ENCODE measurements at regions not wholly inside any gene's neighbourhood (a gene's known extent, or its start where the extent isn't known, plus 50 kb on each side); places are given as distances from the start of the nearest gene placed in this dataset.
"Not testable (repeated sequence)": the region's sequence is repeated elsewhere in the genome, so short reads cannot be mapped to it uniquely, and the experiment has no call there.

GRCh38 chr3:171915275-171915674 is 72.1 kb downstream of the TMEM212 start:
- FAIRE-seq, result no peak

DNA sequence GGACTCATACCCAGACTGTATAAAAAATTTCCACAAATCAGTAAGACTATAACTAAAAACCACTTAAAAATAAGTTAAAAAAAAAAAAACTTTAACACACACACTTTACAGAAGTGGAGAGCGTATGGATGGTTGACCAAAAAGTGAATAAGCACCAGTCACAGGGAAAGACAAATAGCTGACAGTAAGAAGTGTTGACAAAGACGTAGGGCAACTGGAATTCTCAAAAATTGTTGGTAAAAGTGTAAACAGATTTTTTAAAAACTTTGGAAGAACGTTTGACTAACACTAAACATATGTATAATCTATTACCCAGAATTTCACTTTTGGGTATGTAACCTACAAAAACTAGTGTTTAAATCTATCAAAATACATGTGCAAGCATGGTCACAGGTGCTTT is 73.7 kb downstream of the TMEM212 start:
- no peak for FAIRE-seq

- FAIRE-seq, result not testable (repeated sequence)
Measured at GRCh38 chr3:171922629-171923028, 79.5 kb downstream of the TMEM212 start.

GRCh38 chr3:171923668-171924067 is 80.5 kb downstream of the TMEM212 start:
- not testable (repeated sequence) for FAIRE-seq

DNA sequence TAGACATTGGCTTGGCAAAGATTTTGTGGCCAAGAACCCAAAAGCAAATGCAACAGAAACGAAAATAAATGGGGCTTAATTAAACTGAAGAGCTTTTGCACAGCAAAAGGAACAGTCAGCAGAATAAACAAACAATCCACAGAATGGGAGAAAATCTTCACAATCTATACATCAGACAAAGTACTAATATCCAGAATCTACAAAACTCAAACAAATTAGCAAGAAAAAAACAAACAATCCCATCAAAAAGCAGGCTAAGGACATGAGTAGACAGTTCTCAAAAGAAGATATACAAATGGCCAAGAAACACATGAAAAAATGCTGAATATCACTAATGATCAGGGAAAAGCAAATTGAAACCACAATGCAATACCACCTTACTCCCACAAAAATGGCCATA is 81.7 kb downstream of the TMEM212 start:
- FAIRE-seq, result not testable (repeated sequence)

- no peak for FAIRE-seq
Measured at GRCh38 chr3:171932153-171932611, 89.0 kb downstream of the TMEM212 start.

DNA sequence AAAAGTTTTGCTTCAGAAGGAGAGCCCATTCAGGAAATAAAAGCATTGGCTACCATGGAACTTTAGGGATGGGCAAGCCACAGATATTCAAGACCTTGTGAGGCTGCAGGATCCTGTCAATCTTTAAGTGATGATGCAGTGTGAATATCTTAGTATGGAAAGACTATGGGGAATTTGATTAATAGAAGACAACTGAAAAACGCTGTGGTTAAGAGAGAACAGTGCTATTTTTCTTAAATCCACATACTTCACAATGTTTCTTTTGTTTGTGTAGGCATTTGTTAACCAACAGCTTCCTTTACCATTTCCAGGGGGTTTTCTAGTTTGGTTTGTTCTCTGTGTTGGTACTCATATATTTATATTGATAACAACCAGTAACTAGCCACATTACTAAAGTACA is 90.3 kb downstream of the TMEM212 start:
- FAIRE-seq, result no peak

GRCh38 chr3:171935261-171936123 is 92.3 kb downstream of the TMEM212 start:
- FAIRE-seq, result no peak

DNA sequence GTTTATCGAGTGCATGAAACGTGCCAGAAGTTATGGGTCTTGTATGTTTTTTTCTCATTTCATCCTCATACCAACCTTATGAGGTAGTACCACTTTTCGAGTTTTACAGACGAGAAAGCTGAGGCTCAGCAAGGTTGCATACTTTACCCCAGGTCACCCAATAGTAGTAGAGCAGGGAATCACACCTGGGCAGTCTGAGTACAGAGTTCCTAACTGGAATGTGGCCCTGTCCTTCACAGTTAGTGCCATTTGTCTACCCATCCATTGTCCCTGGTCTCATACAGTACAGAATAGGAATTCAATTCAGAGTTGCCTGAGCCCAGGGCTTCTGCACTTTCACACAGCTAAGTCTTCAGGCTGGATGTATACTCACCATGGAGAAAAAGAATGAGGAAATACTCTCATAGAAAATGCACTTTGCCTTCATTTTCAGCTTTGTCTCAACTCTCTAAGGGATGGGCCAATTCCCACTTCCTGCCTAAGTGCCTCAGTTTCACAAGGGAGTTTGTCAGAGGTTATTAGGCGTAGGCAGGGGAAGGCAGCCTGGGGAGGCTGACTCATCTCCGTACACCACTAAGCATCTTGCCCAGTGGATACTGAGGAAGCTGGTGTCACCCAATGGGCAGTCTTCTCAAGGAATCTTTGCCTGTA is 93.2 kb downstream of the TMEM212 start:
- no peak for FAIRE-seq

GRCh38 chr3:171939578-171939977 is 96.4 kb downstream of the TMEM212 start:
- no peak for FAIRE-seq

DNA sequence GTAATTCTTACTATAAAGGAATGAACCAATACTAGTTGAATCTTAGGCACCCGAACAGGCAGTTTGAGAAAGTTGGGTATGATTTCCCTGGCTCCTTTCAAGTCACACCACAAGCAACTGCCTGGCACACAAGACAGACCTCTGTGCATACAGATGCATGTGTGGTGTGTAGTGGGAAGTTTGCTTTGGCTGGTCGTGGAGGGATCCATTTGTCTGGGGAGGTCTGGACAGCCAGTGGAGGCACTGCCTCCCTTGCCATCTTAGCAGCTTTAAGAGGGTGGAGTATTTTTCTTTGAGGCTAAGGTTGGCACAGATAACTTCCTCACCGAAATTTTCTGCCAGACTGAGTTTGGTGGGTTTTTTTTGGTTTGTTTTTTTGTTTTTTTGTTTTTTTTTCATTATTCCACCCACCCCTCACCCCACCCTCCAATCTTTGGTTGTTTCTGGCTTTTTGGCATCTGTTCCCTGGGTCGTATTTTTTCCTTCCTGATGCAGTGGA is 97.1 kb downstream of the TMEM212 start:
- no peak for FAIRE-seq

DNA sequence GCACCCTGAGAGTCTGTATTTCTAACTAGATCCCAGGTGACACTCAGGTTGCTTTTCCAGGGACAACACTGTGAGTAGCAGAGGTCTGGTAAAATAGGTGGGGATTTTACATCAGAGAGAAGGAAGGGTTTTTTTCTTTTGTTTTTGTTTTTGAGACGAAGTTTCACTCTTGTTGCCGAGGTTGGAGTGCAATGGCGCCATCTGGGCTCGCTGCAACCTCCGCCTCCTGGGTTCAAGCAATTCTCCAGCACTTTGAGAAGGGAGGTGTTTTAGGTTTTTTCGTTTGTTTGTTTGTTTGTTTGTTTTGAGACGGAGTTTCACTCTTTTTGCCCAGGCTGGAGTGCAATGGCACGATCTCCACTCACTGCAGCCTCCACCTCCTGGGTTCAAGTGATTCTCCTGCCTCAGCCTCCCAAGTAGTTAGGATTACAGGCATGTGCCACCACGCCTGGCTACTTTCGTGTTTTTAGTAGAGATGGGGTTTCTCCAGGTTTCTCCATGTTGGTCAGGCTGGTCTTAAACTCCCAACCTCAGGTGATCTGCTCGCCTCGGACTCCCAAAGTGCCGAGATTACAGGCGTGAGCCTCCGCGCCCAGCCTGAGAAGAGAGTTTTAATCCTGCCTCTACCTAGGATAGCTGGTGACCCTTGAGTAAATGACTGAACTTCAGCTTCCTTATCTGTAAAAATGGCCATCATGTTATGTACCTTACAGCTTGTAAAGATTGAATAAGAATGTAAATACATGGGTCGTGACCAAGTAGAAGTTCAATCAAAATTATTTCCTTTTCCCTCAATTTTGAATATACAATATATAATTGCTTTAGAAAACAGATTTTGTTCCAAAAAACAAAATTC is 95.9 kb upstream of the FNDC3B start:
- no peak for FAIRE-seq

- no peak for FAIRE-seq
Measured at GRCh38 chr3:171944118-171945016, 95.0 kb upstream of the FNDC3B start.

DNA sequence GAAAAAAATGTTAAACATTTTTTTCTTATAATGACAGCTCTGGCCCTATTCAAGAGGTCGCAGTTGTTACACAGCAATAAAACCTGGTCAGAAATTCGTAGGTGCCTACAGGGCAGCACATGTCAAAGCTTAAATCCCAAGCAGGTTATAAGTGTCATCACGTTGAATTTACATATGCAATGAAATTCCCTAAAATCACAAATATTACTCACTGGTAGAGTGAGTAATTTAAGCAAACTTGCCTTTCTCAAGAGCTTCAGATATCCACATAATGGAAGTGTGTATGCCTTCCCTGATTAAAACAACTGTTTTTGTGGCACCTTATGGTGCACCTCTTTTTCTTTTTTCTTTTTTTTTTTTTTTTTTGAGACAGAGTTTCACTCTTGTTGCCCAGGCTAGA is 90.7 kb upstream of the FNDC3B start:
- FAIRE-seq, result no peak

DNA sequence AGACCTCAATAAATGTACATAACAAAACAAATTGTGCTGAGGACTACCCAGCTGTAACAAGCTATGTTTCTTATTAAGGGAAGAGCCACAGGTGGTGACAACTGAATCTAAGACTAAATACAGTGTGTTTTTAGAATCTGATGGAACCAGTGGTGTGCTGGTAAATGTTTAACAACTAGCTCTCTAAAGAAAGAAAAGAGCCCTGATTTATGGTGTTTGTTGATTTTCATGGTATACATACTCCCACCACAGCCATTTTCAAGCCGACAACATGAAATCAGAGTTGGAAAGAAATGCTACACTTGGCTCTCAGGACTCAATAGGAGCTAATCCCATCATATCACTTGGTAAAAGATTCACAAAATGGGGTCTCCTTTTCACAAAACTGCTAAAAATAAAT is 89.8 kb upstream of the FNDC3B start:
- FAIRE-seq, result no peak

- no peak for FAIRE-seq
Measured at GRCh38 chr3:171950373-171950772, 89.0 kb upstream of the FNDC3B start.

DNA sequence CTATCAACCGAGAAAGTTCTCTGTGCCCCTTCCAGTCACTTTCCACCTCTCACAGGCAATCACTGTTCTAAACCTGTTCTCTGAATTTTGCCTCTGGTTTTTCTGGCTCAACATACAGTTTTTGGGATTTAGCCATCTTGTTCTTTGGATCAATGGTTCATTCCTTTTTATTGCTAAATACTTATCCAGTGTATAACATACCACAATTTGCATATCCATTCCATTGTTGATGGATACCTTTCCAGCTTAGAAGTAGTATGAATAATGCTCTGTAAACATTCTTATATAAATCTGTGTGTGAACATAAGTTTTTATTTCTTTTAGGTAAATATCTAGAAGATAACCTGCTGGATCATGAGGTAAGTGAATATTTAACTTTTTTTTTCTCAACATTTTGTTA is 87.8 kb upstream of the FNDC3B start:
- no peak for FAIRE-seq

DNA sequence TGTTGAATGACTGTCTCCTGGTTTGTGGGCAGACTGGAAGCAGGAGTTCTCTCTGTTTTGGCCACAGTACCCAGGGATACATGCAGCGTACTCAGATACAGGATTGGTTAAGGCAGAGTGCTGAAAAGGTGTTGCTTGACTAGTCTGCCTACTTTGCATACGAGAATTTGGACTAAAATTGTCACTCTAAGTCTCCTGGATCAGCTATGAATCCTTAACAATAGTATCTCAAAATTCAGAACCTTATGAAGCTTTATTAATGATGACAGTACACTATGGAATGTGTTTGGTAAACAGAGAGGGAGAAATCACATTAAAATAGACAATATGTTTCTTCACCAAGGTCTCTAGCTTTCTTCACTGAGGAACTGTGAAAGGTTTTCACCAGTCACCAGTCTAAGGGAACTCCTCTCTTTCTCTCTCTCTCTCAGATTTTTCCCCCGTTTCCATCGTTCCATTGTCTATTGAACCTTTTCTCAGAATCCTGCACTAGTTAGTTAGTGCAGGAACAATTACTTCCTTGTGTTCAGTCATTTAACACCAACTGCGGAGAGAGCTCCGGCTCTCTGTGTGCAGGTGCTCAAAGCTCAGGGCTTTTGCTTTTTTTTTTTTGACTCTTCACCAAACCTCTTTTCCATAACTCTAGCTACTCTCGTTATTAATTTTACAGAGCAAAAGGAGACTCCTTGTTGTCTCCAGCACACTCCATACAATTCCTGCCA is 85.9 kb upstream of the FNDC3B start:
- no peak for FAIRE-seq

DNA sequence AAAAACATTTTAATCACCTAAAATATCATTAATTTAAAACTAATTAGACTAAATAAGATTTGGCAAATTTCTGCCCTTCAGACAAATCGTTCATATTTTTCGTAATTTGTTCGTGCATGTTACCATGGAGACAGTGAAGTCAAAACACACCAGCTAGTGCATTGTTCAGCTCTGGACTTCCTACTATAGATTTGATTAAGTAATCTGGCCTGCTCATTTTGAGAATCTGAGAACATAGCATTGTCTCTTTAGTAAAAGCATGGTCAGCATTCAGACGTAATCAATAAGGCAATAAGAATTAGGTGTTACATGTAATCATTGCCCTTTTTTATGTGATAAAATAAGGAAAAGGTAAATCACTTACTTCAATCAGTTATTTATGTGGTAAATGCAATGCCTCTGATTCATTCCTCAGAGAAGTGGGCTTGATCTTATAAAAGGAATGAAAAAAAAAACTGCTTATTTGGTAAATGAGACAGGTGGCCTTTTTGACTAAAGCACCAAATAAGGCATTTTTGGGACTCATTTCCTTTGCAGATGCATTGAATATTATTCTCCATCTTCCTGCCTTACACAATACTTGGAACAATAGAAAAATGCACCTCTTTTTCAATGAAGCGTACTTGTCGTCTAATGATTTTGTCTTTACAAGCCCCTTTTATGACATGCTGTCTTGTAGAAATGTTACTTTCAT is 84.5 kb upstream of the FNDC3B start:
- no peak for FAIRE-seq

- no peak for FAIRE-seq
Measured at GRCh38 chr3:171955598-171955997, 83.8 kb upstream of the FNDC3B start.

DNA sequence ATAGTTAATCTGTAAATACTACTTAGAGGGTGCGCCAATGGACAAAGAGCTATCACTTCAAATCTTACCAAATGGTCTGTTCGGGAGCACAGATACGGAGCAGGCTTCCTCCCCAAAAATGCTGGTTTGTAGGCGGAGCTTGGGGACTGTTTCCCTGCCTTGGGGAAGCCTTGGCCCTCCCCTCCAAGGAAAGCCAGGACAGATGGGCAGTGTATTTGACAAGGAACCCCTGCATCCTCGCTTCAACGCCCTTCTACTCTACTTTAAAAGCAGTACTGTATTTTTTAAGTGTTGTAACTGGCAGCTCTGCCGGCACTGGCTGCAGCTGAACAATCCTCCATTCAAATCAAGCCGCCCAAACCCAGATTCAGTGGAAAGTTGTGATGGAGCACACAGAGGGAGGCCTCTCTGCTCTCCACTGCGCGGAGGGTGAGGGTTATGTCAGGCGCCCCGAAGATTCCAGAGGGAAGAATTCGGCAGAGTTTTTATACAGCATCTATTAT is 83.1 kb upstream of the FNDC3B start:
- no peak for FAIRE-seq
